Neural progenitor cell (in vitro differentiated cells): ENCODE measurements at regions not wholly inside any gene's neighbourhood (a gene's known extent, or its start where the extent isn't known, plus 50 kb on each side); places are given as distances from the start of the nearest gene placed in this dataset.
"Not testable (repeated sequence)": the region's sequence is repeated elsewhere in the genome, so short reads cannot be mapped to it uniquely, and the experiment has no call there.

Experiments used
- DNase-seq: peaks from one replicate; pipeline ENCODE4 v3.0.0-alpha.2; 2016; ENCODE audit warnings: low spot score
- H2AFZ ChIP-seq: fragments of 200-600 bp; sonication (generic); replicated peaks from 2 replicates; pipeline ENCODE4 v1.6.1; 2016; ENCODE audit warnings: antibody characterized with exemption
- H3F3A ChIP-seq: fragments of 200-600 bp; sonication (generic); 2 replicates; pipeline ENCODE4 v1.6.1; 2016; ENCODE audit warnings: antibody characterized with exemption, low read depth
- H3K27ac ChIP-seq: fragments of 200-600 bp; sonication (generic); 2 replicates; pipeline ENCODE4 v1.5.1; 2016; ENCODE audit warnings: mild to moderate bottlenecking
- H3K27me3 ChIP-seq: fragments of 200-600 bp; sonication (generic); 2 replicates; pipeline ENCODE4 v1.6.1; 2016; ENCODE audit warnings: mild to moderate bottlenecking, moderate library complexity
- H3K36me3 ChIP-seq: fragments of 200-600 bp; sonication (generic); 2 replicates; pipeline ENCODE4 v1.5.1; 2016
- H3K4me1 ChIP-seq: fragments of 200-600 bp; sonication (generic); 2 replicates; pipeline ENCODE4 v1.6.1; 2016; ENCODE audit warnings: mixed run types
- H3K4me2 ChIP-seq: fragments of 200-600 bp; sonication (generic); 2 replicates; pipeline ENCODE4 v1.6.1; 2016
- H3K4me3 ChIP-seq: fragments of 200-600 bp; sonication (generic); 2 replicates; pipeline ENCODE4 v1.5.1; 2016
- H3K79me2 ChIP-seq: fragments of 200-600 bp; sonication (generic); 2 replicates; pipeline ENCODE4 v1.6.1; 2016; ENCODE audit warnings: low read depth
- H3K9ac ChIP-seq: fragments of 200-600 bp; sonication (generic); 2 replicates; pipeline ENCODE4 v1.6.1; 2016
- H3K9me3 ChIP-seq: fragments of 200-600 bp; sonication (generic); 2 replicates; pipeline ENCODE4 v1.5.1; 2016; ENCODE audit warnings: low read depth
- H4K20me1 ChIP-seq: fragments of 200-600 bp; sonication (generic); 2 replicates; pipeline ENCODE4 v1.6.1; 2016; ENCODE audit warnings: low read depth
- H3K27ac Mint-ChIP-seq: 3 replicates; pipeline ENCODE4 v1.8.0; 2021; ENCODE audit warnings: mixed read lengths
- H3K27me3 Mint-ChIP-seq: 2 replicates; pipeline ENCODE4 v1.8.0; 2022; ENCODE audit warnings: low read depth, mild to moderate bottlenecking, inconsistent platforms, moderate library complexity, mixed read lengths; ENCODE audit not compliant: insufficient read depth
- H3K36me3 Mint-ChIP-seq: 3 replicates; pipeline ENCODE4 v1.8.0; 2021; ENCODE audit warnings: mixed read lengths
- H3K4me1 Mint-ChIP-seq: 3 replicates; pipeline ENCODE4 v1.8.0; 2021; ENCODE audit warnings: mixed read lengths
- H3K4me3 Mint-ChIP-seq: 3 replicates; pipeline ENCODE4 v1.8.0; 2021; ENCODE audit warnings: mild to moderate bottlenecking, moderate library complexity, mixed read lengths
- H3K9me3 Mint-ChIP-seq: 3 replicates; pipeline ENCODE4 v1.8.0; 2020; ENCODE audit warnings: mixed read lengths

DNA sequence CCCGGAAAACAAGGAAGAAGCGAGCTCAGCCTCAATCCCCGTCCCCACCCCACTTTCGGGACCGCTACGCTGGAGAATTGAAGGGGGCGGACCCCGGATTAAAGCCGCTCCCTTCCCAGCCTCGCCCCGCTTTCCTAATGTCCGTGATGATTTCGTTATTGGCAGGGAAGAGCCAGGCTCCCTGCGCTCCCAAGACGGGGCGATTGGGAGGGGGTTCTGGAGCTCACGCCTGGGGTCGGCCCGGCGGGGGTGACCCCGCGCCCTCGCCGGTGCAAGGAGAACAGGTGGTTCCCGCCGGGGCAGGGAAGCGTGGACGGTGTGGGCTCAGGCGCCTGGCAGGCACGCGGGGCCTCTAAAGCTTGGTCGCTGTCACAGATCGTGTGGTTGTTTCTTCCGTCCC lies 131.5 kb downstream of the POTEM start:
- H3K36me3 ChIP-seq, H3K4me2 ChIP-seq, H3K4me1 ChIP-seq, H3K4me1 Mint-ChIP-seq, H3K4me3 ChIP-seq, H3K27me3 ChIP-seq, H3K9ac ChIP-seq, H3K4me3 Mint-ChIP-seq, H3F3A ChIP-seq, H3K27ac Mint-ChIP-seq, H3K27ac ChIP-seq, H3K79me2 ChIP-seq, H4K20me1 ChIP-seq, H3K36me3 Mint-ChIP-seq, DNase-seq, H3K27me3 Mint-ChIP-seq, H2AFZ ChIP-seq: not testable (repeated sequence)
- H3K9me3 Mint-ChIP-seq = peaks cover 19% of the 10 kb centered on the region
- peaks cover 12% of the 10 kb centered on the region for H3K9me3 ChIP-seq

GRCh38 chr14:19099336-19099735 lies 132.1 kb downstream of the POTEM start:
- H3K4me3 ChIP-seq, H4K20me1 ChIP-seq, H3K27me3 Mint-ChIP-seq, H3K36me3 Mint-ChIP-seq, H3K79me2 ChIP-seq, H3K4me1 ChIP-seq, H3K9ac ChIP-seq, H3K4me1 Mint-ChIP-seq, H3K4me3 Mint-ChIP-seq, H3K27me3 ChIP-seq, H3K4me2 ChIP-seq, H3K27ac ChIP-seq, DNase-seq, H3K27ac Mint-ChIP-seq, H2AFZ ChIP-seq, H3K36me3 ChIP-seq, H3F3A ChIP-seq: not testable (repeated sequence)
- peaks cover 12% of the 10 kb centered on the region for H3K9me3 ChIP-seq
- peaks cover 19% of the 10 kb centered on the region for H3K9me3 Mint-ChIP-seq

DNA sequence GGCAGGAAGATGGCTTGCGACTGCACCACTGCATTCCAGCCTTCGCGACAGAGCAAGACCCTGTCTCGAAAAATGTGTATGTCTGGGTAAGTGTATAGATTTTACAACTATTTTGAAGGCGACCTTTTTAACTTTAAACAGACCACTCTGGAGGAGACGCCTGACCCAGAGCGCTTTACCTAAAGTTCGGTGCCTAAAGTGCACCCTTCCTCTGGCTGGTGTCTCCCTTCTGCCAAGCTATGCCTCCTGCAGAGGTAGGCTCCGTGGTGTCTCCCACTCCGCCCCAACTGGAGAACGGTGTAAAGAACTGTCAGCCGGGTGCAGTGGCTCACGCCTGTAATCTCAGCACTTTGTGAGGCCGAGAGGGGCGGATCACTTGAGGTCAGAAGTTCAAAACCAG lies 132.7 kb downstream of the POTEM start:
- H3K4me2 ChIP-seq, H3K27ac ChIP-seq, H3K4me3 ChIP-seq, H3K4me3 Mint-ChIP-seq, H3K4me1 ChIP-seq, H3K36me3 Mint-ChIP-seq, H3K27me3 ChIP-seq, H3K79me2 ChIP-seq, H3K4me1 Mint-ChIP-seq, H2AFZ ChIP-seq, H3F3A ChIP-seq, DNase-seq, H3K27me3 Mint-ChIP-seq, H3K36me3 ChIP-seq, H4K20me1 ChIP-seq, H3K9ac ChIP-seq, H3K27ac Mint-ChIP-seq: not testable (repeated sequence)
- H3K9me3 Mint-ChIP-seq = peaks cover 19% of the 10 kb centered on the region
- H3K9me3 ChIP-seq = peaks cover 12% of the 10 kb centered on the region

DNA sequence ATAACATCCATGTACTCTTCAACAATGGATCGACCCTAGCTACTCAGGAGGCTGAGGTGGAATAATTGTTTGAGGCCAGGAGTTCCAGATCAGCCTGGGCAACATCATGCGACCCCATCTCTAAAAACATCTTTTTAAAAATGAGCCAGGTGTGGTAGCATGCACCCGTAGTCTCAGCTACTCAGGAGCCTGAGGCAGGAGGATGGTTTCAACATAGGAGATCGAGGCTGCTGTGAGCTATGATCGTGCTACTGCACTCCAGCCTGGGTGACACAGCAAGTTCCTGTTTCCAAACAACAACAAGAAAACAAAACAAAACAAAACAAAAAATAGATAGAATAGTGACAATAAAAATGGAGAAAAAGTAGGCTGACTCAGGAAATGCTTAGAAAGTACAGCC lies 138.3 kb downstream of the POTEM start:
- not testable (repeated sequence) for H3K27ac ChIP-seq, H3K4me3 Mint-ChIP-seq, H3K36me3 ChIP-seq, H3K27me3 Mint-ChIP-seq, H3K27ac Mint-ChIP-seq, H3K79me2 ChIP-seq, H3K9me3 ChIP-seq, H3K4me2 ChIP-seq, H3K4me1 Mint-ChIP-seq, H3K27me3 ChIP-seq, H3K9ac ChIP-seq, H3K4me3 ChIP-seq, H3F3A ChIP-seq, DNase-seq, H4K20me1 ChIP-seq, H3K9me3 Mint-ChIP-seq, H3K4me1 ChIP-seq, H2AFZ ChIP-seq, H3K36me3 Mint-ChIP-seq

DNA sequence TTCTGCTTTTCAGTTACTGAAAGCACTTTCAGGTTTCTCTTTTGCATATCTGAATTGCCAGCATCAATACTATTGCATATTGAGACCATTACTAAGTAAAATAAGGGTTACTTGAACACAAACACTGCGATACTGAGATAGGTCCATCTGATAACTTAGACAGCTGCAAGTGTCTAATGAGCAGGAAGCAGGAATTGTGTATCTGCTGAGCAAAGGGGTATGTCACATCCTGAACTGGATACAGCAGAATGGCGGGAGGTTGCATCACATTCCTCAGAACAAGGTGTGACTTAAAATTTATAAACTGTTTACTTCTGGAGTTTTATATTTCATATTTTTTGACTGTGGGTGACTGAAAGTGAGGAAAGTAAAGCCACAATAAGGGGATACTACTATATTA lies 142.7 kb downstream of the POTEM start:
- not testable (repeated sequence) for H3K9ac ChIP-seq, DNase-seq, H3K9me3 ChIP-seq, H3K27me3 ChIP-seq, H3K4me2 ChIP-seq, H3K4me3 ChIP-seq, H3K79me2 ChIP-seq, H4K20me1 ChIP-seq, H3K9me3 Mint-ChIP-seq, H2AFZ ChIP-seq, H3K4me1 Mint-ChIP-seq, H3K27ac Mint-ChIP-seq, H3K36me3 ChIP-seq, H3K27me3 Mint-ChIP-seq, H3K27ac ChIP-seq, H3F3A ChIP-seq, H3K36me3 Mint-ChIP-seq, H3K4me3 Mint-ChIP-seq, H3K4me1 ChIP-seq

DNA sequence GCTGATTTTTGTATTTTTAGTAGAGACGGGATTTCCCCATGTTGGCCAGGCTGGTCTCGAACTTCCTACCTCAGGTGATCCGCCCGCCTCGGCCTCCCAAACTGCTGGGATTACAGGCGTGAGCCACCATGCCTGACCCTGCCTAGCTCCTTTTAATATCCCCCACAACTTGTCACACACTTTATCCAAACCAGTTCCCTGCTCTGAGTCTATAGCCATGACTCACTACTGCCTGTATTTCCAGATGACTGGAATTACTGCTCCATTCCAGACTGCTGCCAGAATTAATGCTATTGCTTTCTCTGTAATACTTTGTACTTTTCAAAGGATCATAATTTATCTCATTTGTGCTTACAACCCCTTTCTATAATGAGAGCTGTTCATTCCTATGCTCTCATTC lies 153.1 kb downstream of the POTEM start:
- not testable (repeated sequence) for H3K4me1 ChIP-seq, H3K9me3 Mint-ChIP-seq, H3K27me3 Mint-ChIP-seq

DNA sequence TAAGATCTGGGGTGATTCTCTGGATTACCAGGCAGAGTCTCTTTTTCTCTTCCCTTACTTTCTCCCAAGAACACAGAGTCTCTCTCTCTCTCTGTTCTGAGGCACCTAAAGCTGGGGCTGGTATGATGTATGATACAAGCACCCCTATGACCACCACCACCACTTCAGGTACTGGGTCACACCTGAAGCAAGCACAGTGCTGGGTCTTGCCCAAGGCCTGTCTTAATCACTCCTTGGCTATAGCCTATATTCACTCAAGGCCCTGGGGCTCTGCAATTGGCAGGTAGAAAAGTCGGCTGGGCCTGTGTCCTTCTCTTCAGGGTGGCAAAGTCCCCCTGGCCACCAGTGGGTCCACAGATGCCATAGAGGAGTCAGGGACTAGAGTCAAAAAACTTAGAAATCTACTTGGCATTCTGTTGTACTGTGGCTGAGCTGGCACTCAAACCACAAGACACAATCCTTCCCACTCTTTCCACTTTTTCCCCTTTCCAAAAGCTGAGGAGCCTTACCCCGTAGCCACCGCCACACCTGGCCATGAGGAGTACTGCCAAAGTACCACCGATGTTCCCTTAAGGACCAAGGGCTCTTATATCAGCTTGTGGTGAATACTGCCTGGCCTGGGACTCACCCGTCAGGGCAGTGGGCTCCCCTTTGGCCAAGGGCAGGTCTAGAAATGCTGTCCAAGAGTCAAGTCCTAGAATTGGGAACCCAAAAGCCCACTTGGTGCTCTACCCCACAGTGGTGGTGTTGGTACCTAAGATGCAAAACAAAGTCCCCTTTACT lies 159.2 kb downstream of the POTEM start:
- H3K4me3 Mint-ChIP-seq, H3K27ac ChIP-seq, H3K27ac Mint-ChIP-seq, H3K36me3 ChIP-seq, H3F3A ChIP-seq, H3K9ac ChIP-seq, H3K79me2 ChIP-seq, H3K4me3 ChIP-seq, H3K9me3 Mint-ChIP-seq, H4K20me1 ChIP-seq, H3K27me3 ChIP-seq, H3K4me1 Mint-ChIP-seq, H3K27me3 Mint-ChIP-seq, H3K4me1 ChIP-seq, H2AFZ ChIP-seq, H3K36me3 Mint-ChIP-seq, DNase-seq, H3K4me2 ChIP-seq, H3K9me3 ChIP-seq: not testable (repeated sequence)

More for the DNA sequence above, 153.1 kb downstream of the POTEM start:
- H3K27ac ChIP-seq, H3K79me2 ChIP-seq, H3K4me3 ChIP-seq, H3K4me3 Mint-ChIP-seq, H3K9me3 ChIP-seq, H4K20me1 ChIP-seq, H3K27me3 ChIP-seq, H3K36me3 Mint-ChIP-seq, DNase-seq, H3K36me3 ChIP-seq, H2AFZ ChIP-seq, H3K4me1 Mint-ChIP-seq, H3K4me2 ChIP-seq, H3F3A ChIP-seq, H3K9ac ChIP-seq, H3K27ac Mint-ChIP-seq: not testable (repeated sequence)

GRCh38 chr14:19127664-19128435 lies 160.6 kb downstream of the POTEM start:
- not testable (repeated sequence) for H3K4me1 ChIP-seq, H3K4me1 Mint-ChIP-seq, H3K9me3 Mint-ChIP-seq, H3K27ac Mint-ChIP-seq, H3K27me3 Mint-ChIP-seq, H3K79me2 ChIP-seq, H3F3A ChIP-seq, H3K27me3 ChIP-seq, H4K20me1 ChIP-seq, H2AFZ ChIP-seq, H3K4me3 ChIP-seq, H3K9me3 ChIP-seq, H3K27ac ChIP-seq, H3K36me3 ChIP-seq, H3K4me2 ChIP-seq, H3K4me3 Mint-ChIP-seq, H3K36me3 Mint-ChIP-seq, H3K9ac ChIP-seq, DNase-seq
